PC-9 (cell line): ENCODE measurements at regions not wholly inside any gene's neighbourhood (a gene's known extent, or its start where the extent isn't known, plus 50 kb on each side); places are given as distances from the start of the nearest gene placed in this dataset.

Source experiments
- BruUV-seq: library from RNA; stranded (reverse); fragments of 400-500 nt; replicated peaks from 2 replicates; lab custom pipeline; 2021; lab: Mats Ljungman, UMichigan
- CTCF ChIA-PET: fragments of 300-600 bp; sonication (Branson Sonifier 250); formaldehyde crosslinking; loops from one replicate; lab custom pipeline; 2022; ENCODE audit warnings: antibody characterized with exemption; lab: Charles Lee
- POLR2A ChIA-PET: fragments of 300-600 bp; sonication (Branson Sonifier 250); formaldehyde crosslinking; loops from one replicate; lab custom pipeline; 2022; ENCODE audit warnings: antibody characterized with exemption; ENCODE audit not compliant: unreplicated experiment; lab: Charles Lee
- DNase-seq, 2 experiments: peaks; one replicate each; pipeline versions ENCODE4 v3.0.0 to v3.0.0-alpha.2; 2015 to 2022; ENCODE audit warnings: mixed read lengths in 1 of 2
- H2AFZ ChIP-seq: fragments of 200-600 bp; sonication (generic); 2 replicates; pipeline ENCODE4 v1.8.1; 2017; ENCODE audit warnings: antibody characterized with exemption
- H3F3A ChIP-seq: fragments of 200-600 bp; sonication (generic); 2 replicates; pipeline ENCODE4 v1.8.1; 2017; ENCODE audit warnings: antibody characterized with exemption, mild to moderate bottlenecking, low read depth; ENCODE audit not compliant: insufficient read depth
- H3K27ac ChIP-seq: fragments of 200-600 bp; sonication (generic); 2 replicates; pipeline ENCODE4 v1.6.1; 2016; ENCODE audit warnings: mixed run types
- H3K27me3 ChIP-seq: fragments of 200-600 bp; sonication (generic); 2 replicates; pipeline ENCODE4 v1.6.1; 2016; ENCODE audit warnings: low read depth, mixed run types; ENCODE audit not compliant: insufficient read depth
- H3K36me3 ChIP-seq: fragments of 200-600 bp; sonication (generic); 2 replicates; pipeline ENCODE4 v1.6.1; 2016; ENCODE audit warnings: low read depth, mixed run types
- H3K4me1 ChIP-seq: fragments of 200-600 bp; sonication (generic); replicated peaks from 2 replicates; pipeline ENCODE4 v1.6.1; 2016; ENCODE audit warnings: mixed run types; ENCODE audit not compliant: insufficient read depth
- H3K4me2 ChIP-seq: fragments of 200-600 bp; sonication (generic); 2 replicates; pipeline ENCODE4 v1.6.1; 2017; ENCODE audit warnings: mixed run types
- H3K4me3 ChIP-seq: fragments of 200-600 bp; sonication (generic); 2 replicates; pipeline ENCODE4 v1.6.1; 2016; ENCODE audit warnings: mixed run types
- H3K79me2 ChIP-seq: fragments of 200-600 bp; sonication (generic); 2 replicates; pipeline ENCODE4 v1.6.1; 2017; ENCODE audit warnings: low read depth, mixed run types
- H3K9me2 ChIP-seq: fragments of 200-600 bp; sonication (generic); 2 replicates; pipeline ENCODE4 v1.8.1; 2017; ENCODE audit warnings: mild to moderate bottlenecking; ENCODE audit not compliant: insufficient read depth
- H3K9me3 ChIP-seq: fragments of 200-600 bp; sonication (generic); 2 replicates; pipeline ENCODE4 v1.8.1; 2016; ENCODE audit warnings: low read depth; ENCODE audit not compliant: insufficient read depth
- H4K20me1 ChIP-seq: fragments of 200-600 bp; sonication (generic); 2 replicates; pipeline ENCODE4 v1.8.1; 2017; ENCODE audit not compliant: insufficient read depth
- CTCF ChIP-seq: fragments of 200-600 bp; sonication (generic); conservative IDR thresholded peaks from 2 replicates; pipeline ENCODE4 v1.6.1; 2017; ENCODE audit warnings: mixed run types, antibody characterized with exemption, mild to moderate bottlenecking, moderate library complexity
- EZH2 ChIP-seq: fragments of 200-600 bp; sonication (generic); IDR thresholded peaks from 2 replicates; pipeline ENCODE4 v1.8.0; 2017; ENCODE audit warnings: antibody characterized with exemption, low read depth
- intact Hi-C: fragments of 100-400 bp; cut with micrococcal nuclease; formaldehyde crosslinking; loops from one replicate; pipeline ENCODE4 v1.10.0; 2022; ENCODE audit not compliant: unreplicated experiment

GRCh38 chr2:138830547-138830946, 50.4 kb upstream of the NXPH2 start:
- no peak for TF ChIP-seq EZH2
- no peak for TF ChIP-seq CTCF
- no peaks in the 10 kb centered on the region for H3K36me3 ChIP-seq
- H3K9me2 ChIP-seq = no peaks in the 10 kb centered on the region; the same call in 1 of the 2 replicates
- no peak overlapping the region for H3K4me3 ChIP-seq
- BruUV-seq = no TSS peak
- H3K27ac ChIP-seq = no peak overlapping the region
- POLR2A ChIA-PET = no interaction called here
- no peaks in the 10 kb centered on the region for H3K27me3 ChIP-seq
- peaks cover 4% of the 10 kb centered on the region; the same call in 1 of the 2 replicates for H3F3A ChIP-seq
- intact Hi-C loops = no loop called here
- no peak overlapping the region for H2AFZ ChIP-seq
- DNase-seq = no peak
- CTCF ChIA-PET = interaction anchor here (1.2 kb wide), 1 partner anchor 43 kb away, joined by 3 read pairs; no protein-coding TSS in a partner anchor
- H3K79me2 ChIP-seq = no peaks in the 10 kb centered on the region
- H4K20me1 ChIP-seq = no peaks in the 10 kb centered on the region
- peaks cover 20% of the 10 kb centered on the region; the same call in 1 of the 2 replicates for H3K4me1 ChIP-seq
- H3K9me3 ChIP-seq = no peaks in the 10 kb centered on the region; the same call in 1 of the 2 replicates
- no peak overlapping the region for H3K4me2 ChIP-seq
